GM23248 (cell line): ENCODE measurements at regions not wholly inside any gene's neighbourhood (a gene's known extent, or its start where the extent isn't known, plus 50 kb on each side); places are given as distances from the start of the nearest gene placed in this dataset.
"Not testable (repeated sequence)": the region's sequence is repeated elsewhere in the genome, so short reads cannot be mapped to it uniquely, and the experiment has no call there.

Experiments used
- DNase-seq: peaks from one replicate; pipeline ENCODE4 v3.0.0-alpha.2; 2015
- H2AFZ ChIP-seq: fragments of 200-600 bp; sonication (generic); 2 replicates; pipeline ENCODE4 v1.6.1; 2016; ENCODE audit warnings: antibody characterized with exemption
- H3F3A ChIP-seq: fragments of 200-600 bp; sonication (generic); 2 replicates; pipeline ENCODE4 v1.6.1; 2016; ENCODE audit warnings: mild to moderate bottlenecking, antibody characterized with exemption, mixed run types; ENCODE audit not compliant: insufficient read depth
- H3K27ac ChIP-seq: fragments of 200-600 bp; sonication (generic); 2 replicates; pipeline ENCODE4 v1.5.1; 2016; ENCODE audit warnings: mild to moderate bottlenecking
- H3K27me3 ChIP-seq: fragments of 200-600 bp; sonication (generic); replicated peaks from 2 replicates; pipeline ENCODE4 v1.6.1; 2016; ENCODE audit warnings: mild to moderate bottlenecking; ENCODE audit not compliant: insufficient read depth
- H3K36me3 ChIP-seq: fragments of 200-600 bp; sonication (generic); 2 replicates; pipeline ENCODE4 v1.6.1; 2016; ENCODE audit warnings: low read depth, mild to moderate bottlenecking
- H3K4me1 ChIP-seq: fragments of 200-600 bp; sonication (generic); 2 replicates; pipeline ENCODE4 v1.6.1; 2016; ENCODE audit warnings: mild to moderate bottlenecking; ENCODE audit not compliant: insufficient read depth
- H3K4me2 ChIP-seq: fragments of 200-600 bp; sonication (generic); one replicate; pipeline ENCODE4 v1.6.1; 2016; ENCODE audit warnings: mild to moderate bottlenecking; ENCODE audit not compliant: unreplicated experiment
- H3K4me3 ChIP-seq: fragments of 200-600 bp; sonication (generic); 2 replicates; pipeline ENCODE4 v1.5.1; 2016; ENCODE audit warnings: mild to moderate bottlenecking
- H3K79me2 ChIP-seq: fragments of 200-600 bp; sonication (generic); 2 replicates; pipeline ENCODE4 v1.6.1; 2016; ENCODE audit warnings: mild to moderate bottlenecking; ENCODE audit not compliant: insufficient read depth
- H3K9ac ChIP-seq: fragments of 200-600 bp; sonication (generic); 2 replicates; pipeline ENCODE4 v1.6.1; 2016; ENCODE audit warnings: mild to moderate bottlenecking
- H3K9me2 ChIP-seq: fragments of 200-600 bp; sonication (generic); 2 replicates; pipeline ENCODE4 v1.6.1; 2016; ENCODE audit warnings: mixed run types, mild to moderate bottlenecking, moderate library complexity; ENCODE audit not compliant: insufficient read depth
- H3K9me3 ChIP-seq: fragments of 200-600 bp; sonication (generic); one replicate; pipeline ENCODE4 v1.6.1; 2017; ENCODE audit warnings: low read depth
- H4K20me1 ChIP-seq: fragments of 200-600 bp; sonication (generic); 2 replicates; pipeline ENCODE4 v1.6.0; 2016; ENCODE audit not compliant: insufficient read depth
- EZH2 ChIP-seq: fragments of 200-600 bp; sonication (generic); IDR thresholded peaks from 2 replicates; pipeline ENCODE4 v1.6.1; 2018; ENCODE audit warnings: antibody characterized with exemption, mild to moderate bottlenecking; ENCODE audit not compliant: insufficient read depth, poor library complexity, severe bottlenecking
- EZH2phosphoT487 ChIP-seq: fragments of 200-600 bp; sonication (generic); IDR thresholded peaks from 2 replicates; pipeline ENCODE4 v1.6.1; 2018; ENCODE audit warnings: antibody characterized with exemption, moderate library complexity, mild to moderate bottlenecking, low read depth; ENCODE audit not compliant: insufficient read depth
- WGBS, 2 experiments: methylation state at CpG; one replicate each; pipeline ENCODE4 v1.1.6; 2015 to 2017; ENCODE audit warnings: low lambda C conversion rate in 2 of 2, low coverage in 1 of 2; ENCODE audit errors: missing lambda C conversion rate in 2 of 2; 5-methylcytosine and 5-hydroxymethylcytosine counted together
- in situ Hi-C: fragments of 300-500 bp; cut with MboI; formaldehyde crosslinking; loops from 2 replicates; pipeline ENCODE4 v1.15.0; 2020

DNA sequence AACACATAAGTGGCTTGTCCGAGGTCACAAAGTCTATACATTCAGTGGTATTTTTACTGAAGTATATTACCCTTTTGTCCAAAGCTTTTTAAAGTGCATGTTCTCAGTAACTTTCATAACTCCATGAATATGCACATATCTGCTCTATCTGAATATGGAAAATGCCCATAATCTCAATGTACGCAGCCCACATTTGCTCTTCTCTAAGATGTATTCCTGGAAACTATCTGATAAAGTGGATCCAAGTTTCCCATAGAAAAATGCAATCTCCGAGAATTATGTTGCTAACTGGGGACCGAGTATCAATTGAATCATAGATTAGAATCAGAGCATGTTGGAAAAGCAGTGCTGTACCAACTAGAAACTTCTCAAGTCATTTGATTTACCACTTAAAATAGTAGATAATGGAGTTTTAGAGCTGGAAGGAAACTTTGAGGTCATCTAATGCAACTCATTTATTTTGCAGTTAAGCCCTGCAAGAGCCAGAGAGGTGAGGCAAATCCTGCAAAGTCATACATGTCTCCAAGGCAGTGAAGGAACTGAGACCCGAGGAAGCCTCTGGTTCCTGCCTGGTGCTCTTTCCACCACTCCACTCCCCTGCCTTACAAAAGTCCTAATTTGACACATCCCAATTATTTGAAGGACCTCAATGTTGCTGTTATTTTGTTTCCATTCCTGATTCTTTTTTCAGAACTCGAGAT is 69.4 kb downstream of the CYCS start:
- Histone ChIP-seq H4K20me1 (no peaks in the 10 kb centered on the region), H3K4me3 (no peak overlapping the region), H3K27me3 (no peaks in the 10 kb centered on the region), H3F3A (no peaks in the 10 kb centered on the region), H3K9ac (no peak overlapping the region), H3K79me2 (no peaks in the 10 kb centered on the region), H2AFZ (no peak overlapping the region), H3K36me3 (no peaks in the 10 kb centered on the region), H3K4me1 (no peaks in the 10 kb centered on the region), H3K9me3 (no peaks in the 10 kb centered on the region), H3K9me2 (no peaks in the 10 kb centered on the region), H3K4me2 (no peak overlapping the region), H3K27ac (no peak overlapping the region)
- in situ Hi-C loops, result no loop called here
- TF ChIP-seq EZH2, result no peak
- TF ChIP-seq EZH2phosphoT487, result no peak
- no peak for DNase-seq
- WGBS, 2 experiments, result 77 to 78% methylated on average over 6 of the region's 6 CpGs

- Histone ChIP-seq H3K4me2 (no peak overlapping the region), H3K9ac (no peak overlapping the region), H3K9me3 (no peaks in the 10 kb centered on the region), H2AFZ (no peak overlapping the region), H3K27ac (no peak overlapping the region), H4K20me1 (no peaks in the 10 kb centered on the region), H3K4me3 (no peak overlapping the region), H3K27me3 (no peaks in the 10 kb centered on the region), H3K9me2 (no peaks in the 10 kb centered on the region), H3F3A (no peaks in the 10 kb centered on the region), H3K79me2 (no peaks in the 10 kb centered on the region), H3K36me3 (no peaks in the 10 kb centered on the region), H3K4me1 (no peaks in the 10 kb centered on the region)
- no peak for DNase-seq
- TF ChIP-seq EZH2phosphoT487 (no peak), EZH2 (no peak)
- WGBS, 2 experiments, result 30 to 38% methylated on average over 6 of the region's 6 CpGs
- in situ Hi-C loops, result no loop called here
Measured at GRCh38 chr7:25054819-25055519, 70.1 kb downstream of the CYCS start.

DNA sequence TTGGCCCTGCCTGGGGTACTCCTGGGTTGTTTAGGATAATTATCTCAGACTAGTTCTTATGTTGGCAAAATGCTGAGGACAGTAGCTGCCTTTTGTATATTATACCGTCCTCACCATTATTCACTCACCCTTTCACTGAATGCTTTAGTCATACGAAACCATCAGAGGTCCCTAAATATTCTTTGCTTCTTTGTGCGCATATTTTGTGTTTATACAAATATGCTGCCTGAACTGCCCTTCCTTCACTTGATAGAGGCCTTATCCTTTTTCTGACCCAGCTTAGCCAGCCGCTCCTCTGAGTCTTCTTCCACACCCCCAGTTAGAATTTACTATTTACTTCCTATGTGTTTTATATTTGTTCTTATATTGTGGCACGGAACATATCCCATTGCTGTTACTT is 70.2 kb upstream of the OSBPL3 start:
- Histone ChIP-seq H3K27ac (no peak overlapping the region), H2AFZ (no peak overlapping the region), H3K79me2 (no peaks in the 10 kb centered on the region), H3K4me3 (no peak overlapping the region), H3K9me2 (no peaks in the 10 kb centered on the region), H3K4me2 (no peak overlapping the region), H3K36me3 (no peaks in the 10 kb centered on the region), H3F3A (no peaks in the 10 kb centered on the region), H3K4me1 (no peaks in the 10 kb centered on the region), H3K27me3 (no peaks in the 10 kb centered on the region), H4K20me1 (no peaks in the 10 kb centered on the region), H3K9ac (no peak overlapping the region), H3K9me3 (no peaks in the 10 kb centered on the region)
- no peak for DNase-seq
- TF ChIP-seq EZH2, result no peak
- no peak for TF ChIP-seq EZH2phosphoT487
- WGBS, 2 experiments, result 85 to 90% methylated on average over 5 of the region's 5 CpGs
- in situ Hi-C loops, result no loop called here

- in situ Hi-C loops, result no loop called here
- H3K4me3 ChIP-seq, result no peak overlapping the region
- no peaks in the 10 kb centered on the region for H4K20me1 ChIP-seq
- no peak for TF ChIP-seq EZH2phosphoT487
- no peak for TF ChIP-seq EZH2
- H3F3A ChIP-seq, result no peaks in the 10 kb centered on the region
- H3K36me3 ChIP-seq, result no peaks in the 10 kb centered on the region
- no peak overlapping the region for H3K4me2 ChIP-seq
- H3K4me1 ChIP-seq, result no peaks in the 10 kb centered on the region
- H3K79me2 ChIP-seq, result no peaks in the 10 kb centered on the region
- no peak for DNase-seq
- H2AFZ ChIP-seq, result no peak overlapping the region
- WGBS, 2 experiments, result 74 to 81% methylated on average over 1 of the region's 1 CpG
- no peak overlapping the region for H3K9ac ChIP-seq
- no peaks in the 10 kb centered on the region for H3K27me3 ChIP-seq
- H3K9me3 ChIP-seq, result no peaks in the 10 kb centered on the region
- no peaks in the 10 kb centered on the region for H3K9me2 ChIP-seq
- no peak overlapping the region for H3K27ac ChIP-seq
Measured at GRCh38 chr7:25048444-25048834, 68.5 kb upstream of the OSBPL3 start.

- DNase-seq, in situ Hi-C loops, H3K9ac ChIP-seq, H2AFZ ChIP-seq, H3K4me2 ChIP-seq, H3K4me3 ChIP-seq, H3K9me2 ChIP-seq, H3F3A ChIP-seq, H4K20me1 ChIP-seq, H3K36me3 ChIP-seq, H3K9me3 ChIP-seq, H3K27me3 ChIP-seq, H3K4me1 ChIP-seq, H3K79me2 ChIP-seq, H3K27ac ChIP-seq: not testable (repeated sequence)
- 88 to 90% methylated on average over 10 to 13 of the region's 27 CpGs for WGBS, 2 experiments
Measured at GRCh38 chr7:25047571-25048443, 67.8 kb upstream of the OSBPL3 start.
